Activated CD4-positive, alpha-beta T cell treated with anti-CD3 and anti-CD28 coated beads for 48 hours (primary cell): ENCODE measurements at regions not wholly inside any gene's neighbourhood (a gene's known extent, or its start where the extent isn't known, plus 50 kb on each side); places are given as distances from the start of the nearest gene placed in this dataset.
A peak's percentile ranks its signal among the peaks of the same experiment; 100 is the strongest.

Experiments used
- DNase-seq: peaks from one replicate; pipeline ENCODE4 v3.0.0-alpha.2; 2020

DNA sequence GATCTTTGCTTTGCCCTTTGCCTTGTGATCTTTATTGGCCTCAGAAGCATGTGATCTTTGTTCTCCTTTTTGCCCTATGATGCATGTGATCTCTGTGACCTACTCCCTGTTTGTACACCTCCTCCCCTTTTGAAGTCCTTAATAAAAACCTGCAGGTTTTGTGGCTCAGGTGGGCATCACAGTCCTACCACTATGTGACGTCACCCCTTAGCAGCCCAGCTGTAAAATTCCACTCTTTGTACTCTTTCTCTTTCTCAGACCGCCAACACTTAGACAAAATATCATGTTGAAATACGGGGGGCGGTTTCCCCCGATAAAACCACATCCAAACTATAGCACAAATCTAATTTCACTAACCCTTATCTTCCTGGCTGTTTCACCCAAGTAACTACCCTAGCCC, 76.7 kb upstream of the RAPGEF4 start:
- no peak for DNase-seq

DNA sequence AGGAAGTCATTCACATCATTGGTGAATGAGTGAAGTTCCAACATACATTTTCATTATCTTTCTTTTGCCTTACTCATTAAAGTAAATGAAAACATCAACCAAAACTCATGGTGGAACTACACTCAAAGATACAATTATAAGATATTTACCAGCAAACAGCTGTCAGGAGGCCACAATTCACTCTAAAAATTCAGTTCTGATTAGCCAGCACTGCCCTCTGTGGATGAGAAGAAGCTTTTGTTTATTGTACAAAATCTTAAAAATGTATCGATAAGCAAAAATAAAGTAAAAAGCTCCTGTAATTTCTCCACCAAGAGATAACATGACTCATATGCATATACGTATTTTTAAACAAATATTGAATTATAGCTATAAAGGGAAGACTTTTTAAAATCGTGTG, 73.5 kb upstream of the RAPGEF4 start:
- DNase-seq, result no peak

DNA sequence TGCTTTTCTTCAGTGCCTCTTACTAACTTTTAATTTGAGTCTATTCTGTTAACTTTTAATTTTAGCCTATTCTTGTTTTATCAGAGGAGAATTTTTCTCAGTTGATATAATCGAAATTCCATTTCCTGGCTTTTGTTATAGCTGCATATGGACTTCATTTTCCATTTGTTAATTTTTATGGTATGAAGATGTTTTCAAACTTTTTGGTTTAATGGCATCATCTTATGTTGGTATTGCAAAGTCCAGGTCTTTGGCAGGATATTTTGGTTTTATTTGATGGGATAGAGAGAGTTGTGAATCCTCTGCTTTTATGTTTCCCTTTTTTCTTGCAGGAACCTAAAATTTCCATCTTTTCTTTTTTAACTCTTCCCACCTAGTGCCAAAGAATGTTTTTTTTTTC, 70.9 kb upstream of the RAPGEF4 start:
- no peak for DNase-seq

DNA sequence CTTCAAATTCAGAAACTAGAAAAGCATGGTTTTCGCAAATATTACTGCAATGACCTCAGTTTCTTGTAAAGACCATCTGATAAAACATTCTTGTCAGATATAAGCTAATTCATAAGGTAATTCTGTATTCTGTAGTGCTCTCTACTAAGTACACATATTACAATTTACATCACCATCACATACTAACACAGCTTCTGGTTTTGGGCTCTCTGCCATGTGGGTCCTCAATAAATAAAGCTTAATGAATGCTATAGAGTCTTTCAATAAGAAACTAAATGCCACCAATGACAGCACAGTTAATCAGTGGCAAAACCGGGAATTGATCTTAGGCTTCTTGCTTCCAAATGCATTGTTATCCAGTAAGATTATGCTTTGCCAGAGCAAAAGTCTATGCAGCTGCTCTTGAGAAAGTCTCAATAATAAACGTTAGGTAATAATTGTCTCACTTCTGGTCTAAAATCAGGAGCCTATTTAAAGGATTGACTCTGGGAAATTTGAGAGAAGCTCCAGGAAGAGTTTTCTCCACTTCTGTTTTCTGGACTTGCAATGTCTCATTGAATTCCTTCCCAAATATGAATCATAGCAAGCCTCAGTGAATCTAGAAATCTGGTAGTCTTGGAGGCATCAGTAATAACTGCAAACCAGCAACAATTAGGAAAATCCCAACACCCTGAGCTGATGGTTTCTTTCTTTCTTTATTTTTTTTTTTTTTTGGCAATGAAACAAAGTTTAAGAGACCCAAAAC, 67.9 kb upstream of the RAPGEF4 start:
- no peak for DNase-seq

DNA sequence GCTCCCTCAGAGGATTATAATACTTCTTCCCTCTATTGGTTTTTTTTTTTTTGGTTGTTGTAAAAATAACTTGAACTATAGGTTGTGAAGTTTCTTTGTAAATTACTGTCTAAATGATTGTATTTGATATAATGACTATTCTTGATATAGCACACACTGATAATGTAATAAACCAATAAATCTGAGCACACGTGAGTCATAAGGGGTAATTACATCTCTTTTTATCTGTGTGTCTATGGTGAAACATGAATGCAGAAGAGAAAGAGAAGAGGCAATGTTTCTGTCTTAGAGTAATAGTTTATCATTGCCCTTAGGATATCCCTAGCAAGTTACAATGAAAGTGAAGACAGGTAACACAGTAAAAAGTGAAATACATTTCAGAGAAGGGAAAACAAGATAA, 64.1 kb upstream of the RAPGEF4 start:
- DNase-seq, result no peak

DNA sequence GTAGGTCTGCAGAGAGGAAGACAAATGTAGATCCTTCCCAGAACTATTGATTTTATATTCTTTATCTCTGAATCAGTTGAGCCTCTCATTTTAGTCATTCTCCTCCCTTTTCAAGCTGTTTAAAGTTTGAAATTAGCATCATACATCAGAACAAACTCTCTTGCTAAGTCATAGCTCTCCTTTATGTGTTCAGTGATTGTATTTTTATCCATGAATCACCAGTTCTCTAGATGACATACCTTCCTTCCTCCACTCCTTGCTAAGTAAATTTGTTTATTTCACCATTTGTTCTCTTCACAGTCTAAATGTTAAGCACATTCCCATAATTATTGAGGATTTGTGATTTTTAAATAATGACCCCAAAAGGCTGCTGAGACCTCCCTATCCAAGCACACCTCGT, 63.5 kb upstream of the RAPGEF4 start:
- DNase-seq, result no peak

DNA sequence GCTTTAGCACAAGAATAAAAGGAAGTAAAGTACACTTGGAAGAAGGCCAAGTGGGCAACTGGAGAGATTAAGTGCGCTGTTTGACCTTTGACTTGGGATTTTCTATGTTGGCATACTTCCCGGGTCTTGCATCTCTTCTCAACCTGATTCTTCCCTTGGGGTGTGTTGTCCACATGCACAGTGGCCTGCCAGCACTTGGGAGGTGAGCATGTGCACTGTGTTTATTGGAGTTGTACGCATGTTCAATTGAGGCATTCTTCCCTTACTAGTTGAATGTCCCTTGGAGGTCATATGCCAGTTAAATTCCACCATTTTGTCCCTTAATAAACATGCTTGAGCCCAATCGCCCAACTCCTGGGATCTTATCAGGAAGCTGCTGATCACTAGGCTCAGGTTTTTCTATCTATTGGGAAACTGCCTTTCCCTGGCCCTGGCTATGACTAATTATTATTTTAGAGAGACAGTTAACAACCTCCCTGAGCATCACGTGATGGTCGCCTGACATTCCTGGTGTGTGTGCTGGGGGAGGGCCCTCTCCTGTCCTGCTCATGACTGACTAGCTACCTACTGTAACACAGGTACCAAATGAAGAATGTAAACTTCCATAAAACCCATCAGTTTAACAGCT, 62.5 kb upstream of the RAPGEF4 start:
- no peak for DNase-seq

DNA sequence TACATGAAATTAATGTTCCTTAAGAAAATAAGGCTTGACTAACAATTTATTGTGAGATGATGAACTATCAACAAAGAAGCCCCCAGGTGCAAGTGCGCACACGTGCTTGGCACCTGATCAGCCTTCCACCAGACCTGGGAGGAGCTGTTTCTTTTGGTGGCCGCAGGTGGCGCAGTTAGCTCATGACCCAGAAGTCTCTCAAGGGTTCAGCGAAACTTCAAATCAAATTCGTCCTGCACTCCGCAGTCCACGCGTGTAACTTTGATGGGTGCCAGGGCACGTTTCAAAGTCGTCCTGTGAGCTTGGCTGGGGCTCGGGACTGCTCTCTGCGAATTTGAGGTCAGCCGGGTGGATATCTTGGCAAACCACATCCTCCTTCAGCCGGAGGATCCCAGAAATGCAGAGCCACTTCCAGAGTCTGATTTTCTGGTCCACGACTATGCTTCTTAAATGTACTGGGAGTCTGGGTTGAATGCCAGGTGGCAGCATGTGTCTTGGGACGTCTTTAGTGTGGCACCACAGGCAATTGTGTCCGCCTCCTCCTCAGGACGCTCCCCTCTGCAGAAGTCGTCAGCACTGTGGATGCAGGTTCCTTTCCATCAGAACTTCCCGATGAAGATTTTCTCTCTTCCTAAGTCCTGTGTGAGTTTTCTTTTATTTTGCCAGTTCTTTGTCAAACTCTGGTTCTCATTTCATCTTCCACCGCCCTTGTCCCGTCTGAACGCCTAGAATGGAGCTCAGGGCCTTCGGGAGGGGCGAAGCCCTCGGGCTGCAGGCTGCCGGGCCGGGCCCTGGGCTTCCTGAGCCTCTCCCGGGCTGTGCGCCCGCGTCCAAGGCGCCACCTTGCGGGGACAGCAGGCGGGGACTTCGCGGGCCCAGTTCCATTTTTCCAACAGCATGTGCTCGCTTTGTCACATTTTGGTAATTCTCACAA, 61.3 kb upstream of the RAPGEF4 start:
- peak; percentile 63 for DNase-seq

DNA sequence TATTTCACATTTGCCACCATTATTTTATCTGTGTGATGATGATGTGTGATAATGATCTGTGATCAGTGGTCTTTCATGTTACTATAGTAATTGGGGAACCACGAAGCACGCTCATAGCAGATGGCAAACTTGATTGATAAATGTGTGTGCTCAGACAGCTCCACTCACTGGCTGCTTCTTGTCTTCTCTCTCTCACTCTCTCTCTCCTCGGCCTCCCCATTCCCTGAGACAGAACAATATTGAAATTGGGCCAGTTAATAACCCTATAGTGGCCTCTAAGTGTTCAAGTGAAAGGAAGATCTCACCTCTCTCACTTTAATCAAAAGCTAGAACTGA, 60.7 kb upstream of the RAPGEF4 start:
- no peak for DNase-seq

DNA sequence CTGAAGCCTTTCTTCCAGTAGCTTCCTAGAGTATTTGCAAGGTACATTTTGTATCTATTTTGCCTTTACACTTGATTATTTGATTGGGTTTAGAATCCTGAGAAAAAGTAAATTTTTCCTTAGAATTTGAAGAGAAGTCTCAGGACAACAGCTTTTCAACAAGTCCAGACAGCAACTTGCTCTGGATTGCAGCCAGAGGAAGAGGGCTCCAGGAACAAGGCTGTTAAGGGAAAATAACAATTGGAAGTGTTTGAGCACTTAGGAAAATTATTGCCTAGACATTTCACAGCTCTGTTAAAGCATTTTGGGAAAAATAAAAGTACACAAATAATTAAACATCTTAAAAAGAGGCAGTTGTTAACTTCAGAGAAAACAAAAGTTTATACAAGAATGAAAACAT, 58.3 kb upstream of the RAPGEF4 start:
- DNase-seq, result no peak

DNA sequence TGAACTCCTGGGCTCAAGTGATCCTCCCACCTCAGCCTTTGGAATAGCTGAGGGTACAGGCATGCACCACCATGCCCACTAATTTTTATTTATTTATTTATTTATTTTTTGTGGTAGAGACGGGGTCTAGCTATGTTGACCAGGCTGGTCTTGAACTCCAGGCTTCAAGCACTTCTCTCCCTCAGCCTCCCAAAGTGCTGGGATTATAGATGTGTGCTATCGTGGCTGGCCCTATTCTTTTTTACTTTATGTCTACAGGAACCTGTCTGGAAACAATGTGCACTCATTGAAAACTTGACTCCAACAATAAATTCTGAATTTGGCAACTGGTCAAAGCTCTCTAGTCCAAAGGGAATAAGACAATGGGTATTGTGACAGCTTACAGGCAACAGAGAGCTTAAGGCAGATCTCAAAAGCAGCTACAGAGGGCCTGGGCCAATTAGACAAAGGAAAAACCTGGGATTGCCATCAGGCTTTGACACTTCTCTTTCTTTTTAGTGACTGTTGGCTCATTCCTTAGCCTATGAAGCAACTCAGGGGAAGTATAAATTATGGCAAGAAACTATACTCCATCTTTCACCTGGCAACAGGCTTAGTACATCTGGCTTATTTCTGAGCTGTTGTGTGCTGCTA, 55.1 kb upstream of the RAPGEF4 start:
- DNase-seq, result no peak

DNA sequence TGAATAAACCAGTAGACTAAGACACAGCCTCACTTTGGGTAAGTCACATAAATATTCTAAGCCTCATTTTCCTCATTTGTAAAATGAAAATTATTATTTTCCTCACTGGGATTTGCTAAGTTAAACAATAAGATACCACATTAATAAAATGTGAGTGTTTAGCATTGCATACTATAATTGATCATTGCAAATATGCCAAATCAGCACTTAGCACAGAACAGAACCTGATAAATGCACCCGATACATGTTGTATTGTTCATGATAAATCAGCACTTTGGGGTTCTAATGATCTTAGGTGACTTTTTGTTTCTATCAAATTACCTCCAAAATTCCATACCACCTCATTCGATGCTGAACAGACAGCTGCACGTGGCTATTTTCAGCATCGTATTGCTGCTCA, 50.2 kb upstream of the RAPGEF4 start:
- no peak for DNase-seq
